EL (cell line): ENCODE measurements at regions not wholly inside any gene's neighbourhood (a gene's known extent, or its start where the extent isn't known, plus 50 kb on each side); places are given as distances from the start of the nearest gene placed in this dataset.
"Not testable (repeated sequence)": the region's sequence is repeated elsewhere in the genome, so short reads cannot be mapped to it uniquely, and the experiment has no call there.

Experiments
- DNase-seq: peaks from one replicate; pipeline ENCODE4 v3.0.0-alpha.2; 2016

- DNase-seq: no peak
Observed at GRCh38 chr5:13640270-13640669, 304.2 kb downstream of the DNAH5 start.

DNA sequence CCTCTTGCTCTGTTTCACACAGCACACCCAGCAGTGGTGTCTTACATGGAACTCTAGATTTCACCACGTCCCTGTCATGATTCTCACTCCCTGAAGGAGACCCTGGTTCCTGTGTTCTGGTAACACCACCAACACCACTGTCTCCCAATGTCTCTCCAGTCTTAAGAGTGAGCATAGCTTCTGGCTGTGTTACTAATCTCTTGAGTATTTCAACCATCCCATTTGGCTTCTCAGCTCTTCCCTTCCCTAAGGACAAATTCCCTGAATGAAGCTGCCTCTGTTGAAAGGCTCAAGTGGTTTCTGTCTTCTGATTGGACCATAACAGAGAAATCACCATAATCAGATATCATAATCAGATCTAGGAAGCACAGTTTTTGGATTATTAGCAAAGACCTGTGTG lies 311.8 kb downstream of the DNAH5 start:
- DNase-seq: peak; percentile 90

DNA sequence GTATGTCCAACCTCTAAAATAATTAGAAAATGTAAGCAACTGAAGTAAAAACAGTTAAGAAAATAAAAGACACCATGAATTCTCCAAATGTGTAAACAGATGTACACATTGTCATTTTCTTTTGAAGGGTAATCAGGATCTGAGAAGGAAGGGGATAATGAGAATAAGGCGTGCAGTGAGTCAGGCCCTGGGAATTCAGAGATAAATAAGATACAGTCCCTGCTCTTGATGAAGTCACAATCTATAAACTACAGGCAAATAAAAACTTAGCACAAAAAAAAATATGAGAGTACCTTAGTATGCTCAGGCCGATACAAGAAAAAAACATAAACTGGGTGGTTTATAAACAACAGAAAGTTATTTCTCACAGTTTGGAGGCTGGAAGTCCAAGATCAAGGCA lies 315.3 kb downstream of the DNAH5 start:
- DNase-seq: peak; percentile 49

GRCh38 chr5:13627673-13628454 lies 316.6 kb downstream of the DNAH5 start:
- DNase-seq: no peak

- DNase-seq: peak; percentile 33
Observed at GRCh38 chr5:13625616-13626198, 318.8 kb downstream of the DNAH5 start.

DNA sequence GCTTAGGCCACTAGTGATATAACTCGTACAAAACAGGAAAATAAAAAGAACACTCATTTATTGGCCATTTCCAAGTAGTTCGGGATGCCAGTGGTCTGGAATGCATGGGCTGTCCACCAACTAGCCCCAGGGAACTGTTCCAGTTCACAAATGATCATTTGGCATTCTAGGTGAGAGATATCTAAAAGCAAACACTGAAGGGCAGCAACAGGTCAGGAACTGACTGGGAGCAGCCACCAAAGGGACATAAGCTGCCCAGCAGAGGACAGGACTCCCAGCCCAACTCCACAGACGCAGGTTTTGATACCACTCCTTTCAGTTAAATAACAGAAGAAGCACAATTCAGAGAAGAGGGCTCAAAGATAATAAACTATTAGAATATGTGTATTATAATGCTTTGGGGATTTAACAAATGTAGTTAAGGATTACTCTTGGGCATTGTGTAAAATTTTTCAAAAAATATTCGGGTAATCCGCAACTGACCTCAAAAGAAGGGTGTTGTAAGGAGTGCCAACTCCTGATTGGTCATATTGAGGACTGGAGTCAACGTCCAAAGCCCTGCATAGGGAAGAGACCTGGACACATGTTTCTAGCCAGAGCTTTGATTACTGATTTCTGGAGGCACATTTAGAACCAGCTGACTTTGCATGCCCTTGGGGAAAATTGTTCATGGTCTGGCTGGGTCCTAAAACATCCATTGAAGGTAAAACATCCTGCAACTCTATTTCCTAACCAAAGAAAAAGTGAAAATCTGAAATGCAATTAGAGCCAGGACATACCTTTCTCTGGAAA lies 320.0 kb downstream of the DNAH5 start:
- DNase-seq: peak; percentile 21

GRCh38 chr5:13613621-13614020 lies 330.9 kb downstream of the DNAH5 start:
- DNase-seq: no peak

GRCh38 chr5:13611604-13612003 lies 332.9 kb downstream of the DNAH5 start:
- no peak for DNase-seq

DNA sequence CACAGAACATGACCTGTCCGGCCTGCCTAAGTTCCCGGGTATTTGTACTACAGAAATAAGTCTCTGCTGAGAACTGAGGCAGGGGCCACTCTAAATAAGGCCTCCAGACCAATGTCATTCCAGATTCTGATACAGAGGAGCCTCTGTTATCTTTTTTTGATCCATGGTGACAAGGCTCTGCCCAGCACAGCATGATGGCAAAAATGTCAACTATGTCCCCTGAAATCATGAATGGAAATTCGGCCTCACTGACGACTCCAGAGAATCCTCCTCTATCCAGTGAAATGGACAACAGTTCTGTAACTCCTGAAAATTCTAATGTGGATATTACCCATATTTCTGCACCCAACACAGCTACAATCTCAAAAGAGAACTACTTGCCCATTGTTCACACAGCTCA lies 335.0 kb downstream of the DNAH5 start:
- DNase-seq: no peak

DNA sequence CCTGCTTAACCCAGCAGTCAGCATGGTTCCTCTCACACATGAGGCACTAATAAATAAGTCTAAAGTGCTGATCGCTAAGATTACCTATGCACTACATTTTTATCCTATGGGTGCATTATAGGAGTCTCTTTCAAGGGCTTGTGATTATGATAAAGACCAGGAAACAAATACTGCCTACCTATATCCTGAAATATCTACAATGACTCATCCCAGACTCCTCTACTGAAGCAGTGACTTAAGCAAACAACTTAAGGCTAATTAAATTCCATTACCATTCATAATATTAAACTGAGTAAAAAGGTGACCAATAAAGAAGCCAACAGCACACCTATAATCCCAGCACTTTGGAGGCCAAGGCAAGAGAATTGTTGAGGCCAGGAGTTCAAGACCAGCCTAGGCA lies 338.4 kb downstream of the DNAH5 start:
- peak; percentile 30 for DNase-seq

DNA sequence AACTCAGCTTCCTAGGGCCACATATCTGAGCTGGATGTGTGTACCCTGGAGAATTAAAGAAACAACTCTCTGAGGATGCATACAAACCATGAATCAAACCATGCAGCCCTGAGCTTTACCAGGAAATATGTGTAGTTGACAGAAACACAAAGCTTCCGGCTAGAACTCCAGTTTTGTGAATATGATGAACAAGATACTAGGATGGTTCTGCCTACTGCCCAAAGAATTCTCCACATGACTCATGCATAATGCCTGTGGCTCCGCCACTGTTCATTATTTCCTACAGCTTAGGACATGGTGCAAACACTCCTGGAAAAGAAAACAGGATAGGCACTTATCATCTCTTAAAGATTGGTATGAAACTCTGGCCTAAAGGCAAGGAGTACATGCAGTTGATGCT lies 343.4 kb downstream of the DNAH5 start:
- peak; percentile 82 for DNase-seq

DNA sequence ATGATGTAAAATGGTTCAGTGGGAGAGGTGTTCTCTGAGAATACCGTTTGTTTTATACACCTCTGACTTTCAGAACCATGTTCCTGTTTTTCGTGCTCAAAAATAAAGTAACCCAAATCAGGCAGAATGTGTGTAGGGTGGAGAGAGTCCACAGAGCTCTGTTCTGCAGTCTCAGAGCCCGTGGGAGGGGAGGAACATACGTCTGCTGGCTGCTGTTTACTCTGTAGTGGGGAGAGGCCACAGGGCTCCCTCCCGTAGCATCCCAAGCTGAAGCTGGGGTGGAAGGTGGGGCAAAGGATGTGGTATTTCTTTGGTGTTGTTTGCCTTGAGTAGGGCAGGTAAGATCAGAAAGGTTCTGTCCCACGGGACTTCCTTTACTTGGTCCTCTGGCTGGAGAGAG lies 348.5 kb downstream of the DNAH5 start:
- no peak for DNase-seq

- peak; percentile 91 for DNase-seq
Observed at GRCh38 chr5:13591621-13592020, 352.9 kb downstream of the DNAH5 start.

DNA sequence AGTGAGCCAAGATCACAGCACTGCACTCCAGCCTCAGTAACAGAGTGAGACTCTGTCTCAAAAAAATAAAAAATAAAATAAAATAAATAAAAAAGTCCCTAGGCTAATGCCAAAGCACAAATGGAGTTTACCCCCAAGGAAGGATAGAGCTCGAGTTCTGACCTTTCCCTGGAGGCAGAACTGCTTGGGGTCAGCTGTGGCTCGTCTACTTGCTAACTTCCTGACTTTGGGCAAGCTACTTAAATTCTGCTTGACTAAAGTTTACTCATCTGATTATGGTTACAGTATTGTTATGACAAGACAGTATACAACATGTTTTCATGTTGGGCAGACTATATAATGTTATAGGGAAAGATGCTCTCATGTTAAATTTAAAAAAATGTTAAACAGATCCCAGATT lies 359.2 kb downstream of the DNAH5 start:
- DNase-seq: no peak

GRCh38 chr5:13581914-13582313 lies 362.6 kb downstream of the DNAH5 start:
- DNase-seq: no peak

DNA sequence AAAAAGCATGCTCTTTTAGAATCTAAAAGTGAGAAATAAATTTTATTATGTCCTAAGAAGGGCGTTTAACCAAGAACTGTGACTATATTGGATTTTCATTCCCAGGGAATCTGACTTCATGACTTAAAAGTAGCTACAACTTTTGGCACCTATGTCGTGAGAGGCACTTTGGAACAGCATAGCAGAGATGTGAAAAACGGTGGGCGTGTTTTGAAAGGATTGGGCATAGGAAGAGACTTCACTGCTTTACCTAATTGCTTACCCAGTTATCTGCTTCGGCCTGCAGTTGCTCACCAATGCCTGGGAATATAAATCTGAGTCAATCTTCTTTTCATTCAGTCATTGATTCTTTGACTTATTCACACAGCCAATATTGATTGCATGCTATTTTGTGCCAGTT lies 363.4 kb downstream of the DNAH5 start:
- DNase-seq: no peak

GRCh38 chr5:13580058-13580457 lies 364.4 kb downstream of the DNAH5 start:
- DNase-seq: no peak

DNA sequence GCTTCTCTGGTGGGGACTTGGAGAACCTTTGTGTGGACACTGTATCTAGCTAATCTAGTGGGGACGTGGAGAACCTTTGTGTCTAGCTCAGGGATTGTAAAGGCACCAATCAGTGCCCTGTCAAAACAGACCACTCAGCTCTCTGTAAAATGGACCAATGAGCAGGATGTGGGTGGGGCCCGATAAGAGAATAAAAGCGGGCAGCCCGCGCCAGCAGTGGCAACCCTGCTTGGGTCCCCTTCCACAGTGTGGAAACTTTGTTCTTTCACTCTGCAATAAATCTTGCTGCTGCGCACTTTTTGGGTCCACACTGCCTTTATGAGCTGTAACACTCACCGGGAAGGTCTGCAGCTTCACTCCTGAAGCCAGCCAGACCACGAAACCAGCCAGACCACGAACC lies 365.4 kb downstream of the DNAH5 start:
- DNase-seq: not testable (repeated sequence)

GRCh38 chr5:13578311-13579039 lies 366.0 kb downstream of the DNAH5 start:
- not testable (repeated sequence) for DNase-seq

- DNase-seq: no peak
Observed at GRCh38 chr5:13574574-13574973, 369.9 kb downstream of the DNAH5 start.

DNA sequence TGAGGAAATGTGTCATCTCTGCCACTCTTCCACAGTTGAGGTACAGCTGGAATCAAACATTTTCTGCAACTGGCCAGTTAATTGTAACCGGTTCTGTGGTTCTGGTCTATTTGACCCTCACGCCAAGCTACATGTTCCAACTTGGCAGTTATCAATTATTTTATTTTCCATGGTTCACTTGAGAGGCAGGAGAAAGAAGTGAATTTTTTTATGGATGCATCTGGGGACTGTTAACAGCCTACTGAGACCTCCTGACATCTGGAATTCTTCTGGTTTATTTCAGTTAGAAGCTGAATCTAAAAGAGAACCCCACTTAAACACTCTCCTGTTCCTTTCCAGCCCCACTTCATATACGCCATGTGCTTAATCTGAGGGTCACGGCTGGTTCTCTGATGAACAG lies 372.3 kb downstream of the DNAH5 start:
- DNase-seq: no peak

DNA sequence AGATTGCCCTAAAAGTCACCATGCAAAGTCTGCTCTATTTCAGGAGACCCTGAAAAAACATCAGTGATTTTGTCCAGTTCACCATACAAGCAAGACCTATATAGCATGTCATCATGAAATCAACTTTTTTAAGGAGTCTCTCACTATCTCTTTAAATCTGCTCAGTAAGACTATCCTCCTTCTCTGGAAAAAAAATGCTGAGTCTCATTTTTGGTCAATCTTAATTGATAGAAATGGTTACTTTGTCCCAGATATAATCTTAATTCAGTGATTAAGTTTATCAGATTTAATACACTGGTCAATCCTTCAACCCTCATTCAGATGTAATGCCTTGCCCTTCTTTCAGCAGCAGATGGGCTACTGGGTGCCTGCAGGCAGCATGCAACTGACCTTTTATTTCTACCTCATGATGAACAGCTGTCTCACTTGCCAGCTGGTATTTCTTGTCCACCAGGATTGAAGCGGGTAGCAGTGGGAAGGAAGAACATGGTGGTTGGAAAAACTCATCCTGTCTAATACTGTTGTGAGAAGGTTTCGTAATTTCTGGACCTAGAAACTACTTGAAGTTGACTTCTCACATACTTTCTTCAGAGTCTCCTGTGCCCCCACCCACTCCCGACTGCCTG lies 375.3 kb downstream of the DNAH5 start:
- DNase-seq: no peak

DNA sequence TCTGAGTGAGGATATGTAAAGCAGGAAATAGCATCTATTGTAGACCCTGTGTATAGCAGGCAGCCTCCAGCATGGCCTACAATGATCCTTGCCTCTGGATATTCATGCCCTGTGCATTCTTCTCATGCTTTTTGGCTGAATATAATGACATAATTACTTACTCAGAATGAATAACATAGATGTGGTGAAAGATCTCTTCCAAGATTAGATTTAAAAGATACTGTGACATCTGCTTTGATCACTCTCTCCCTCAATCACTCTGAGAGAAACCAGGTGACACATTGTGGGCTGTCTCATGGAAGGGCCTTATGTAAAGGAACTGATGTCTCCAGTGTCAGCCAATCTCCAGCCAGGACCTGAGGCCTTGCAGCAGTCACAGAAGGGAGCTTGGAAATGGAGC lies 376.7 kb downstream of the DNAH5 start:
- peak; percentile 92 for DNase-seq
